HCT116 (cell line): ENCODE measurements at regions not wholly inside any gene's neighbourhood (a gene's known extent, or its start where the extent isn't known, plus 50 kb on each side); places are given as distances from the start of the nearest gene placed in this dataset.

Experiments
- ATAC-seq: fragments of 200-7000 bp; cut with Tn5 transposase; 2 replicates; pipeline ENCODE4 v1.9.1; 2020; ENCODE audit warnings: mild to moderate bottlenecking, moderate library complexity
- BruUV-seq: library from RNA; stranded (reverse); fragments of 400-500 nt; replicated peaks from 2 replicates; lab custom pipeline; 2021; lab: Mats Ljungman, UMichigan
- CTCF ChIA-PET: fragments of 300-600 bp; sonication (Branson Sonifier 250); formaldehyde crosslinking; loops from one replicate; lab custom pipeline; 2021; ENCODE audit warnings: antibody characterized with exemption; lab: Charles Lee
- POLR2A ChIA-PET: fragments of 300-600, 350-600 bp; sonication (Branson Sonifier 250); formaldehyde crosslinking; loops from one replicate; lab custom pipeline; 2021; ENCODE audit warnings: antibody characterized with exemption; lab: Charles Lee
- RAD21 ChIA-PET, 2 experiments: fragments of 300-600 bp; sonication (Branson Sonifier 250); formaldehyde crosslinking; loops; one replicate each; lab custom pipeline; 2023; ENCODE audit warnings: low total read pairs in 2 of 2; ENCODE audit not compliant: uncharacterized antibody in 2 of 2, unreplicated experiment in 2 of 2, low non-redundant PET in 1 of 2; lab: Charles Lee
- DNase-seq: peaks from one replicate; pipeline ENCODE4 v3.0.0-alpha.2; 2010; ENCODE audit warnings: low read depth, low spot score
- H2AFZ ChIP-seq: fragments of 200-600 bp; shearing (Covaris generic), sonication (generic); 2 replicates; pipeline ENCODE4 v1.6.1; 2017; ENCODE audit warnings: low read depth, mixed run types, mixed read lengths, antibody characterized with exemption, low read length; ENCODE audit not compliant: poor library complexity, severe bottlenecking
- H3K27ac ChIP-seq: 2 replicates; pipeline ENCODE4 v1.5.1; 2012; ENCODE audit warnings: low read depth, low read length
- H3K27me3 ChIP-seq: fragments of 200-600 bp; sonication (generic); 2 replicates; pipeline ENCODE4 v1.6.1; 2016; ENCODE audit warnings: mixed run types, low read length, mixed read lengths; ENCODE audit not compliant: insufficient read depth
- H3K36me3 ChIP-seq, 2 experiments: fragments of 200-500 bp in 1 of 2; fragments of 200-600 bp in 1 of 2; sonication (Bioruptor generic) in 1 of 2; sonication (generic) in 1 of 2; 2 replicates each; pipeline versions ENCODE4 v1.5.1 to v1.6.1; 2014 to 2016; ENCODE audit warnings: low read length in 2 of 2, inconsistent platforms in 1 of 2, mixed read lengths in 1 of 2, mixed run types in 1 of 2; ENCODE audit not compliant: insufficient read depth in 2 of 2, control insufficient read depth in 1 of 2
- H3K4me1 ChIP-seq, 2 experiments: fragments of 200-600 bp in 1 of 2; sonication (generic) in 1 of 2; 2 replicates each; pipeline versions ENCODE4 v1.5.1 to v1.6.1; 2012 to 2017; ENCODE audit warnings: low read length in 2 of 2, inconsistent platforms in 1 of 2, mild to moderate bottlenecking in 1 of 2, mixed read lengths in 1 of 2, mixed run types in 1 of 2, moderate library complexity in 1 of 2; ENCODE audit not compliant: insufficient read depth in 2 of 2, control insufficient read depth in 1 of 2
- H3K4me2 ChIP-seq: fragments of 200-600 bp; sonication (generic); 2 replicates; pipeline ENCODE4 v1.6.1; 2017; ENCODE audit warnings: mixed run types, low read length, mixed read lengths
- H3K4me3 ChIP-seq, 2 experiments: fragments of 200-600 bp in 1 of 2; sonication (generic) in 1 of 2; replicated peaks in 1 of 2; 2 replicates each; pipeline ENCODE4 v1.5.1; 2011 to 2016; ENCODE audit warnings: low read length in 2 of 2, control low read depth in 1 of 2, low read depth in 1 of 2, mild to moderate bottlenecking in 1 of 2, mixed read lengths in 1 of 2, mixed run types in 1 of 2
- H3K79me2 ChIP-seq: fragments of 200-600 bp; sonication (generic); 2 replicates; pipeline ENCODE4 v1.6.1; 2017; ENCODE audit warnings: mild to moderate bottlenecking, mixed run types, low read length, moderate library complexity, mixed read lengths; ENCODE audit not compliant: insufficient read depth
- H3K9ac ChIP-seq: fragments of 200-600 bp; sonication (generic); 2 replicates; pipeline ENCODE4 v1.6.1; 2016; ENCODE audit warnings: low read length, mixed read lengths
- H3K9me2 ChIP-seq: fragments of 200-600 bp; sonication (generic), shearing (Covaris generic); 2 replicates; pipeline ENCODE4 v1.6.1; 2017; ENCODE audit warnings: mixed run types, mild to moderate bottlenecking, moderate library complexity; ENCODE audit not compliant: insufficient read depth
- H3K9me3 ChIP-seq, 2 experiments: fragments of 200-500 bp in 1 of 2; fragments of 200-600 bp in 1 of 2; sonication (Bioruptor generic) in 1 of 2; sonication (generic) in 1 of 2; 2 replicates each; pipeline ENCODE4 v1.6.1; 2014 to 2017; ENCODE audit warnings: low read length in 2 of 2, mixed read lengths in 2 of 2, inconsistent platforms in 1 of 2, low read depth in 1 of 2, mild to moderate bottlenecking in 1 of 2, mixed run types in 1 of 2, moderate library complexity in 1 of 2; ENCODE audit not compliant: control insufficient read depth in 1 of 2, insufficient read depth in 1 of 2
- H4K20me1 ChIP-seq: fragments of 200-600 bp; sonication (generic), shearing (Covaris generic); 2 replicates; pipeline ENCODE4 v1.6.1; 2017; ENCODE audit warnings: mixed run types, mild to moderate bottlenecking, moderate library complexity; ENCODE audit not compliant: insufficient read depth
- CEBPB ChIP-seq: IDR thresholded peaks from 2 replicates; pipeline ENCODE4 v1.6.1; 2012; ENCODE audit warnings: low read depth
- EGR1 ChIP-seq: IDR thresholded peaks from 2 replicates; pipeline ENCODE4 v1.6.1; 2012; ENCODE audit warnings: low read depth
- EZH2 ChIP-seq: fragments of 200-600 bp; sonication (generic); IDR thresholded peaks from 2 replicates; pipeline ENCODE4 v1.6.1; 2017; ENCODE audit warnings: antibody characterized with exemption, mixed run types
- EZH2phosphoT487 ChIP-seq: fragments of 200-600 bp; IDR thresholded peaks from 2 replicates; pipeline ENCODE4 v1.6.1; 2018; ENCODE audit warnings: antibody characterized with exemption, borderline replicate concordance
- FOSL1 ChIP-seq: IDR thresholded peaks from 2 replicates; pipeline ENCODE4 v1.6.1; 2012; ENCODE audit warnings: low read depth
- JUND ChIP-seq: IDR thresholded peaks from 2 replicates; pipeline ENCODE4 v1.6.1; 2012
- MAX ChIP-seq: IDR thresholded peaks from 2 replicates; pipeline ENCODE4 v1.6.1; 2012
- POLR2A ChIP-seq: IDR thresholded peaks from 2 replicates; pipeline ENCODE4 v1.7.0; 2011; ENCODE audit warnings: borderline replicate concordance; ENCODE audit not compliant: insufficient read depth, insufficient read length; ENCODE audit errors: extremely low read depth
- POLR2AphosphoS5 ChIP-seq: IDR thresholded peaks from 2 replicates; pipeline ENCODE4 v1.6.1; 2011; ENCODE audit warnings: mild to moderate bottlenecking, low read depth, low read length, moderate library complexity
- SIN3A ChIP-seq: IDR thresholded peaks from 2 replicates; pipeline ENCODE4 v1.6.1; 2012; ENCODE audit warnings: low read depth
- SRF ChIP-seq: IDR thresholded peaks from 2 replicates; pipeline ENCODE4 v1.6.1; 2012; ENCODE audit warnings: low read depth
- TCF7L2 ChIP-seq: IDR thresholded peaks from 2 replicates; pipeline ENCODE4 v1.7.0; 2011; ENCODE audit warnings: borderline replicate concordance, inconsistent platforms; ENCODE audit not compliant: insufficient read depth, insufficient read length; ENCODE audit errors: extremely low read depth
- YY1 ChIP-seq: IDR thresholded peaks from 2 replicates; pipeline ENCODE4 v1.6.1; 2011; ENCODE audit warnings: low read length, low read depth, moderate library complexity, mild to moderate bottlenecking; ENCODE audit not compliant: insufficient replicate concordance; ENCODE audit errors: extremely low read depth
- ZBTB33 ChIP-seq: IDR thresholded peaks from 2 replicates; pipeline ENCODE4 v1.6.1; 2011; ENCODE audit warnings: mild to moderate bottlenecking, low read length, moderate library complexity; ENCODE audit not compliant: insufficient replicate concordance; ENCODE audit errors: extremely low read depth
- intact Hi-C: fragments of 100-400 bp; cut with micrococcal nuclease; formaldehyde crosslinking; loops from 2 replicates; pipeline ENCODE4 v1.10.0; 2022

GRCh38 chr1:88441022-88441421 lies 243.1 kb upstream of the PKN2 start (continued):
- no peak for TF ChIP-seq SIN3A
- TF ChIP-seq POLR2A: no peak
- TF ChIP-seq TCF7L2: no peak
- no peak for TF ChIP-seq JUND

- H4K20me1 ChIP-seq: no peaks in the 10 kb centered on the region
- ChIA-PET RAD21 (no interaction called here), POLR2A (no interaction called here), CTCF (no interaction called here)
- BruUV-seq: no TSS peak
- no peaks in the 10 kb centered on the region for H3K79me2 ChIP-seq
- no peaks in the 10 kb centered on the region for H3K4me1 ChIP-seq
- H3K27me3 ChIP-seq: no peaks in the 10 kb centered on the region
- ATAC-seq (no peak), DNase-seq (no peak)
- H3K9me2 ChIP-seq: no peaks in the 10 kb centered on the region
- no peak overlapping the region for H3K4me3 ChIP-seq
- H3K4me2 ChIP-seq: no peak overlapping the region
- H3K27ac ChIP-seq: no peak overlapping the region
- no peaks in the 10 kb centered on the region for H3K9me3 ChIP-seq
- no peak overlapping the region for H3K9ac ChIP-seq
- H2AFZ ChIP-seq: no peak overlapping the region
- no peak for TF ChIP-seq MAX
- TF ChIP-seq CEBPB: no peak
- TF ChIP-seq ZBTB33: no peak
- no peak for TF ChIP-seq EGR1
- no peak for TF ChIP-seq SIN3A
- no peak for TF ChIP-seq EZH2phosphoT487
- no peak for TF ChIP-seq FOSL1
- no peak for TF ChIP-seq TCF7L2
- no peak for TF ChIP-seq YY1
- no peak for TF ChIP-seq SRF
- no peak for TF ChIP-seq POLR2AphosphoS5
- TF ChIP-seq EZH2: no peak
- no peaks in the 10 kb centered on the region for H3K36me3 ChIP-seq
- intact Hi-C loops: no loop called here
Observed at GRCh38 chr1:88451856-88452255, 232.2 kb upstream of the PKN2 start.
